Thymus (tissue), 11 donors: ENCODE measurements at regions not wholly inside any gene's neighbourhood (a gene's known extent, or its start where the extent isn't known, plus 50 kb on each side); places are given as distances from the start of the nearest gene placed in this dataset.

Source experiments
- DNase-seq, 9 donors: peaks; one replicate each; pipeline ENCODE4 v3.0.0-alpha.2; 2013; ENCODE audit warnings: low spot score in 9 of 9, low read depth in 6 of 9, missing footprints in 1 of 9
- H3K27ac ChIP-seq, 2 donors: one replicate each; pipeline ENCODE4 v1.5.1; 2013; ENCODE audit warnings: control low read depth in 1 of 2, low read depth in 1 of 2, low read length in 1 of 2, mild to moderate bottlenecking in 1 of 2, moderate library complexity in 1 of 2
- H3K27me3 ChIP-seq, 2 donors: one replicate each; pipeline ENCODE4 v1.5.1; 2013; ENCODE audit warnings: low read length in 1 of 2; ENCODE audit not compliant: control insufficient read depth in 2 of 2, insufficient read depth in 1 of 2
- H3K36me3 ChIP-seq, 2 donors: one replicate each; pipeline ENCODE4 v1.5.1; 2013; ENCODE audit warnings: low read length in 1 of 2, mild to moderate bottlenecking in 1 of 2, moderate library complexity in 1 of 2; ENCODE audit not compliant: control insufficient read depth in 2 of 2, insufficient read depth in 2 of 2
- H3K4me1 ChIP-seq, 2 donors: one replicate each; pipeline ENCODE4 v1.5.1; 2013; ENCODE audit warnings: low read length in 2 of 2; ENCODE audit not compliant: control insufficient read depth in 2 of 2, insufficient read depth in 2 of 2
- H3K4me3 ChIP-seq, 2 donors: one replicate each; pipeline ENCODE4 v1.5.1; 2013; ENCODE audit warnings: low read length in 2 of 2, control low read depth in 1 of 2, mild to moderate bottlenecking in 1 of 2
- H3K9me3 ChIP-seq, 2 donors: one replicate each; pipeline ENCODE4 v1.5.1; 2013; ENCODE audit warnings: low read length in 1 of 2, mild to moderate bottlenecking in 1 of 2; ENCODE audit not compliant: control insufficient read depth in 2 of 2, insufficient read depth in 1 of 2
- WGBS: extraction: QIAGEN DNeasy Blood & Tissue Kit; methylation state at CpG from one replicate; pipeline ENCODE4 v1.1.7; 2013; 5-methylcytosine and 5-hydroxymethylcytosine counted together
- donor health status: healthy.

DNA sequence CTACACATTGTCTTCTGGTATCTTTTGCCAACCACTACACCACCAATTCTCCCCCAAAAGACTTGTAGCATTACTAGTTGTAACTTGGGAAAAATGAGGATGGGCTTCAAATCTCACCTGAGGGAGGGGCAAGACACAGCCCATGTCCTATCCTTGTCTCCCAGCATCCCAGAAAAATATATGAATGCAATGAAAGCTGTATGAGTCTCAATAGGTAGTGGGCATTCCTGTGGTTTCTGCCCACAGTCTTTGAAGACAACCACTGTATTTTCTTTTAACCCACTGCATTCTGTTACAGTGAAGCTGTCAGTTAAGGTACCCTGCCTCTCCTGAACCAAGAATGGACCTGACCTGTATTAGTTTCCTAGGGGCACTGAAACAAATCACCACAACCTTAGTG, 336.2 kb upstream of the TMPO start:
- Histone ChIP-seq H3K27me3 (no peaks in the 10 kb centered on the region), H3K27ac (no peak overlapping the region)

DNA sequence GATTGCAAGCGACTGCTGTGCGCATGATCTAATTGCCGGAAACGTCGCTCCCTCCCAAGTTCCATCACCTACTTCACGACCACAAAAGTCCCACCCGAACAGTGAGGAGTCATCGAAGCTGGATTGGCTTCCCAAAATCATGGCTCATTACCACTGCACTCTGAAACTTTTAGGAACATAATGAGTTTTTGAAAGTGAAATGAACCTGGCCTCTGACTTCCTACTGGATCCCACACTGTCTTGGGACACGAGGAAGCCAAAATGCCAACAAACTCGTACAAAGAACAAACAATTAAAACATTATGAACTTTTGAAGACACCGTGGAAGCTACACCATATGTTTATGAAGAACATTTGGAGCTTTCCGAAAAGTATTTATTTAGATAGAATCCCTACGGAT, 334.8 kb upstream of the TMPO start:
- Histone ChIP-seq H3K36me3 (no peaks in the 10 kb centered on the region), H3K27ac (no peak overlapping the region), H3K9me3 (no peaks in the 10 kb centered on the region), H3K4me3 (no peak overlapping the region), H3K27me3 (no peaks in the 10 kb centered on the region), H3K4me1 (no peaks in the 10 kb centered on the region)
- DNase-seq = no peak
- WGBS = 94% methylated on average over 13 of the region's 13 CpGs

More for the DNA sequence above, 336.2 kb upstream of the TMPO start:
- no peak for DNase-seq
- no peaks in the 10 kb centered on the region for H3K9me3 ChIP-seq
- H3K4me3 ChIP-seq = no peak overlapping the region
- H3K36me3 ChIP-seq = no peaks in the 10 kb centered on the region
- no peaks in the 10 kb centered on the region for H3K4me1 ChIP-seq

DNA sequence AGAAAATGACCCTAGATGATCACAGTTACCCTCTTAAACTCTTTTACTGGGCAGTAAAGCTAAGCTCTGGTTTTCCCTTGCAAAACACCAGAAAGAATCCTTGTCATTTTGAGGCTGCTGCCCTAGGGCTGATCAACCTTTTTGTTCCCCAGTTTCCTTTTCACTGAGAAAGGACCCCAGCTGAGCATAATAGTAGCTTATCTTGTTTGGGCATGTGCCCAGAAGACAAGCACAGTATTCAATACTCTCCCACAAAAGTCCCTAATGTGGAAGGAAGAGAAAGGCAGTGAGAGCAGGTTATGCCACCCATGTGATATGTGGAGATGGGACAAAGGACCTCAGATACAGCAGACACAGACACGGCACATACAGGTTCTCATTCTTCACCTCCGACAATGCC, 332.6 kb upstream of the TMPO start:
- Histone ChIP-seq H3K9me3 (no peaks in the 10 kb centered on the region), H3K36me3 (no peaks in the 10 kb centered on the region), H3K4me3 (no peak overlapping the region), H3K27ac (no peak overlapping the region), H3K27me3 (no peaks in the 10 kb centered on the region), H3K4me1 (no peaks in the 10 kb centered on the region)
- no peak for DNase-seq
- WGBS = 93% methylated on average over 2 of the region's 2 CpGs

DNA sequence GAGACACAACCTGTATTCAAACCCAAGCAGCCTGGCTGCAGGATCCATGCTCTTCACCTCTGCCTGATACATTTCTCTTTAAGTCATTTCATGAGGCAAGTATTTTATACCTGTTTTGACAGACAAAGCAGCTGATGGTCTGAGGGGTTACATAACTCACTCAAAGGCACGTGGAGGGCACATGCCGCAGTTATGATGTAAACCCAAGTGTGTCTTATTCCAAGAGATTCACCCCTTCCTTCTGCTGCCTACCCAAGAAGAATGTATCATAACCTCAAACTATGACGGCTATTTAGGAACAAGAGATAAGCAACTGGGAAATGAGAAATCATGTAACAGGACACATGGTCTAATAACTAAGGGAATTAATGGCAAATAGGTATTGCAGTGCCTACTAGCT, 329.8 kb upstream of the TMPO start:
- WGBS = 85% methylated on average over 3 of the region's 3 CpGs
- DNase-seq = no peak
- H3K4me3 ChIP-seq = no peak overlapping the region
- no peaks in the 10 kb centered on the region for H3K9me3 ChIP-seq
- H3K27ac ChIP-seq = no peak overlapping the region
- no peaks in the 10 kb centered on the region for H3K36me3 ChIP-seq
- H3K4me1 ChIP-seq = no peaks in the 10 kb centered on the region
- no peaks in the 10 kb centered on the region for H3K27me3 ChIP-seq

DNA sequence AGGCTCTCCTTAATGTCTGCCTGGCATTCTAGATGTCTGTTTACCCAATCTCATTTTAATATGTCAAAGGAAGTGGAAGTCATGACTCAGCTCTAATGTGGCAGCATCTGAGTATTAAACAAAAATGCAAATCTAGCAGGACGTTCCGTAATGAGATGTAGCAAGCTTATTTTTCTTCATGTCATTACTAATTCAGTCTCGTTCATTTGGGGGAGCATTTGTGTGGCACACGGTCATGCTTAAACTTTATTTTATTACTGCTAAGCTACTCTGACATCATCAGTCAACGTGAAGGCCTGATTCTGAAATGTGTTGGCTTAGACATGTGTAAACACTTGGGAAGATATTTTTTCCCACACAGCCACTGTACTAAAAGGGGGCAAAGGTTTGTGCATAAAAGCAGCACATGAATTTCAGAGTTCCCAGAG, 326.7 kb upstream of the TMPO start:
- Histone ChIP-seq H3K27me3 (no peaks in the 10 kb centered on the region), H3K9me3 (no peaks in the 10 kb centered on the region), H3K27ac (no peak overlapping the region), H3K36me3 (no peaks in the 10 kb centered on the region), H3K4me1 (no peaks in the 10 kb centered on the region), H3K4me3 (no peak overlapping the region)
- WGBS = 69% methylated on average over 5 of the region's 5 CpGs
- no peak for DNase-seq

DNA sequence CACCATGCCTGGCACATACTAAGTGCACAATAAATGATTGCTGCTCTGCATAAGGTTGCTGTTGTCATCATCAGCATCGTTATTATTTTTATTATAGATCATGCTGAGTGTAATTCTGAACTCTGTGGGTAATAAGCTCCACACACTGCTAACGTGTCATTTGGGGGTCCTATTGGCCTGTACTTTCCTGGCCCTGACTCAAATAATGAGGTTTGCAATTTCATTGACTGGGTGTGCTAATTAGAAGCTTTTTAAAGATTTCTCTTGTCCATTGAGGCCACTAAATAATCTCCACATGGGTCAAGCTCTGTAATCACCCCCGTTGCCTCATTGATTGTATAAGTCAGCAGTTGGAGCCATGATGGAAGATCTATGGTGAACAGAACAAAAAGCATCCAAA, 320.8 kb upstream of the TMPO start:
- H3K4me1 ChIP-seq = no peaks in the 10 kb centered on the region
- no peaks in the 10 kb centered on the region for H3K36me3 ChIP-seq
- H3K9me3 ChIP-seq = no peaks in the 10 kb centered on the region
- no peak overlapping the region for H3K27ac ChIP-seq
- no peak overlapping the region for H3K4me3 ChIP-seq
- 90% methylated on average over 3 of the region's 3 CpGs for WGBS
- no peak for DNase-seq
- no peaks in the 10 kb centered on the region for H3K27me3 ChIP-seq

DNA sequence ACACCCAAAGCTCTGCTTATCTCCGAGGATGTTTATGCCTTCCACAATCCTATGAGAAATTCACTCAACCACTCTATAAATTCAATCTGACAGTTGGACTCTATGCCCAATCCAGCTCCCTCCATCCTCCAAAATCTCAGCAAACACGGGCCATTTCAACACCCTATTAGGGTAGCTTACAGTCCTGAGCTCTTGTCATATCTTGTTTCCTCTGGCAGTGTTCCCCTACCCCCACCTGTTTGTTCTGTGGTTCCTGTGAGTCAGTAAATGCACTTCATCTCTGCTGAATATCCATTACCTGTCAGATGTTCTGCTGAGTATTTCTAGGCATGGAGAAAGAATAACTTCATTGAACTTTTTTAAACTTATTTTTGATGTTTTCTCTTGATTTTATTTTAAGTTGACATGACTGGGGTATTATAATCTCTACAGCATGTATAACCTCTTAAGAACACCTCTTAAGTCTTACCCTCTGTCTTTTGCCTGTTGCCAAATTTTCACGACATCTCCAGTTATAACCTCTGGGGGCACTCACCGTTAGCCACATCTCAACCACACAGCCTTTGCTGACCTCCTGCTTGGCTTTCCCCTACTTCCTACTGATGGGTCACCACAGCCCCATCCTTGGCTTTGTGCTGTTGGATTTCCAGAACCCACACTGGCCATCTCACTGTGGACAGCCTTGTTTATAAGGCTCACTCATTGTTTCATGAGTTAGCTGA, 317.0 kb upstream of the TMPO start:
- 74% methylated on average over 4 of the region's 4 CpGs for WGBS
- Histone ChIP-seq H3K36me3 (no peaks in the 10 kb centered on the region), H3K27me3 (no peaks in the 10 kb centered on the region), H3K4me3 (no peak overlapping the region), H3K4me1 (no peaks in the 10 kb centered on the region), H3K27ac (no peak overlapping the region), H3K9me3 (no peaks in the 10 kb centered on the region)
- no peak for DNase-seq

DNA sequence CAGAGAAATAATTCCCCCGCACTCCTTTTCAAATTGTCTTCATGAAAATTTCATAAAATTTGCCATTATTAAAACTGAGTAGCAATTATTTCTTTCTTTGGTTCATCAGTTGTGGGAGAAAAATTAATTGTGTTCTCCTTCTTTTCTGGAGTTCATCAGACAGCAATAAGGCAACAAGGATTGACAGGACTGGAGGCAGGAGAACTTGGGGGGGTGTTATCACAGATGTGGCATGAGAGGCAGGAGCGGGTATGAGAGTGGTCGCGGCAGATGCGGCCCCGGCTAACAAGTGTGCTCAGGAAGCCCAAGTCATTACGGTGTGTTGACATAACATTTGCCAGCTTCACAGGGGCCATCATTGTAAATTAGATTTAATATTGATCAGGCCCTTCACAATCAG, 306.6 kb upstream of the TMPO start:
- Histone ChIP-seq H3K9me3 (no peaks in the 10 kb centered on the region), H3K36me3 (no peaks in the 10 kb centered on the region), H3K4me3 (no peak overlapping the region), H3K27me3 (no peaks in the 10 kb centered on the region), H3K4me1 (no peaks in the 10 kb centered on the region), H3K27ac (no peak overlapping the region)
- 90% methylated on average over 7 of the region's 7 CpGs for WGBS
- no peak for DNase-seq

DNA sequence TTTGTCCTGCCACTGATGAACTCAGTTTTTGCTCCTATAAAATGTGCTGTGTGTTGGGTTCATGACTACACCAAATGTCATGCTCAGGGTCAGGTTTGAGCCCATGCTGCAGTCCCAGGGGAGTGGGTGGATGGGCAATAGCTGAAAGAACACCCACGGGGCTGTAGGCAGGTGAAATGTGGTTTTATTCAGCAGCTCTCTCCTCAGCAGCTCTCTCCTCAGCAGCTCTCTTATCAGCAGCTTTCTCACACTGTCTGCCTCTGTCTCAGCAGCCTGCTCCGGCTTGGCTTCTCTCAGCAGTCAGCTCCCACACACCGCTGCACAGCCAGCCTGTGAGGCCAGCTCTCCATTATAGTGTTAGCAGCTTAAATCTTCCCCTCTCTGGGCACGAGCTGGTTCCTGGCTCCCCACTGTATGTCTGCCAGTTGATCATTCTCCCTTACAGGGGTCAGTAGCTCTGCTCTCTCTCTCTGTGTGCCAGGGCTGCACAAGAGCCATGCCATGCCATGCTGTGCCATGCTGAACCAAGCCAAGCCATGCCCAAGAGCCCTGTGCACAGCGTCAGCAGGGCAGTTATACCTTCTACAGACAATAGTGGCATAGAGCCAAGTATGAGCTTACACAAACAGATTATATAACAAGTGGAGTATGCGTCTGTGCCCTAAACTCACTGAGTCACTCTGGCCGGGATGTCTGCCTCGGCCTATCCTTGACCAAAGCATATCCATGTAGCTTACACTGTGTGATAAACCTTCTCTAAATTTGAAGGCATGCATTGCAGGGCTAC, 303.3 kb upstream of the TMPO start:
- H3K4me1 ChIP-seq = no peaks in the 10 kb centered on the region
- DNase-seq = no peak
- H3K4me3 ChIP-seq = no peak overlapping the region
- 86% methylated on average over 8 of the region's 8 CpGs for WGBS
- no peak overlapping the region for H3K27ac ChIP-seq
- no peaks in the 10 kb centered on the region for H3K36me3 ChIP-seq
- H3K9me3 ChIP-seq = no peaks in the 10 kb centered on the region
- no peaks in the 10 kb centered on the region for H3K27me3 ChIP-seq
